GM12878 (cell line): ENCODE measurements at regions not wholly inside any gene's neighbourhood (a gene's known extent, or its start where the extent isn't known, plus 50 kb on each side); places are given as distances from the start of the nearest gene placed in this dataset.

Experiments
- ATAC-seq: fragments of 200-7000 bp; cut with Tn5 transposase; 3 replicates; pipeline ENCODE4 v1.9.1; 2020; ENCODE audit warnings: mild to moderate bottlenecking, moderate library complexity
- BruUV-seq: library from RNA; stranded (reverse); fragments of 400-500 nt; replicated peaks from 2 replicates; lab custom pipeline; 2021; lab: Mats Ljungman, UMichigan
- CTCF ChIA-PET: fragments of 300-600 bp; sonication (Branson Sonifier 250); formaldehyde crosslinking; extraction: SDS; loops from one replicate; lab custom pipeline; 2021; ENCODE audit warnings: inconsistent platforms; lab: Yijun Ruan, JAX
- POLR2A ChIA-PET: fragments of 350-600 bp; formaldehyde crosslinking; extraction: SDS; loops from one replicate; lab custom pipeline; 2021; ENCODE audit warnings: inconsistent platforms; lab: Charles Lee
- RAD21 ChIA-PET: fragments of 300-600 bp; sonication (Branson Sonifier 250); formaldehyde crosslinking; loops from one replicate; lab custom pipeline; 2023; ENCODE audit warnings: antibody characterized with exemption; ENCODE audit not compliant: unreplicated experiment; lab: Charles Lee
- SMC1A ChIA-PET: fragments of 300-600 bp; sonication (Branson Sonifier 250); formaldehyde crosslinking; loops from one replicate; lab custom pipeline; 2023; ENCODE audit not compliant: unreplicated experiment, uncharacterized antibody; lab: Charles Lee
- DNase-seq: peaks from one replicate; pipeline ENCODE4 v3.0.0-alpha.2; 2011; ENCODE audit warnings: low read depth, low spot score
- FAIRE-seq: peaks from 3 replicates; lab custom pipeline; 2011; peaks lifted over from hg19 to GRCh38; lab: Jason Lieb, UNC
- H2AFZ ChIP-seq: 2 replicates; pipeline ENCODE4 v1.6.0; 2011; ENCODE audit warnings: low read depth, low read length, control low read depth; ENCODE audit not compliant: control insufficient read depth
- H3K27ac ChIP-seq: 2 replicates; pipeline ENCODE4 v1.5.1; 2011; ENCODE audit warnings: control low read depth; ENCODE audit not compliant: control insufficient read depth, insufficient read depth
- H3K27me3 ChIP-seq, 2 experiments: replicated peaks in 1 of 2; 2 replicates each; pipeline versions ENCODE4 v1.6.0 to v1.6.1; 2011; ENCODE audit warnings: low read length in 1 of 2; ENCODE audit not compliant: control insufficient read depth in 2 of 2, insufficient read depth in 2 of 2
- H3K36me3 ChIP-seq, 2 experiments: 2 replicates each; pipeline ENCODE4 v1.5.1; 2011; ENCODE audit warnings: low read length in 1 of 2; ENCODE audit not compliant: control insufficient read depth in 2 of 2, insufficient read depth in 2 of 2
- H3K4me1 ChIP-seq: 2 replicates; pipeline ENCODE4 v1.6.1; 2011; ENCODE audit warnings: mild to moderate bottlenecking, low read length, moderate library complexity, mixed read lengths; ENCODE audit not compliant: control insufficient read depth, insufficient read depth
- H3K4me2 ChIP-seq: 2 replicates; pipeline ENCODE4 v1.6.0; 2011; ENCODE audit warnings: control low read depth; ENCODE audit not compliant: control insufficient read depth, insufficient read depth
- H3K4me3 ChIP-seq: fragments of 200-600 bp; sonication (generic); 2 replicates; pipeline ENCODE4 v1.5.1; 2016
- H3K79me2 ChIP-seq: 2 replicates; pipeline ENCODE4 v1.6.0; 2011; ENCODE audit warnings: low read length; ENCODE audit not compliant: control insufficient read depth, insufficient read depth
- H3K9ac ChIP-seq: 2 replicates; pipeline ENCODE4 v1.8.0; 2011; ENCODE audit warnings: low read length, control low read depth, mixed read lengths; ENCODE audit not compliant: control insufficient read depth, insufficient read depth
- H3K9me3 ChIP-seq: replicated peaks from 3 replicates; pipeline ENCODE4 v1.5.1; 2011; ENCODE audit warnings: mild to moderate bottlenecking, low read length; ENCODE audit not compliant: control insufficient read depth, insufficient read depth
- H4K20me1 ChIP-seq: 2 replicates; pipeline ENCODE4 v1.6.0; 2011; ENCODE audit not compliant: control insufficient read depth, insufficient read depth
- FOXK2 ChIP-seq: fragments of 450-650 bp; IDR thresholded peaks from 2 replicates; pipeline ENCODE4 v1.6.1; 2017; ENCODE audit warnings: mild to moderate bottlenecking, moderate library complexity
- GABPA ChIP-seq: IDR thresholded peaks from 2 replicates; pipeline ENCODE4 v1.6.1; 2014; ENCODE audit warnings: antibody characterized with exemption, low read depth, mild to moderate bottlenecking, inconsistent platforms
- GATAD2B ChIP-seq: fragments of 450-650 bp; conservative IDR thresholded peaks from 2 replicates; pipeline ENCODE4 v1.6.1; 2017; ENCODE audit warnings: low read depth, mild to moderate bottlenecking, moderate library complexity
- IRF4 ChIP-seq: IDR thresholded peaks from 2 replicates; pipeline ENCODE4 v1.6.1; 2011; ENCODE audit warnings: low read depth, low read length
- MTA3 ChIP-seq: IDR thresholded peaks from 2 replicates; pipeline ENCODE4 v1.6.1; 2012; ENCODE audit warnings: low read length, inconsistent platforms, borderline replicate concordance
- POU2F2 ChIP-seq: IDR thresholded peaks from 3 replicates; pipeline ENCODE4 v1.6.1; 2011; ENCODE audit warnings: low read depth, mild to moderate bottlenecking, low read length, borderline replicate concordance
- RB1 ChIP-seq: fragments of 450-650 bp; formaldehyde crosslinking; IDR thresholded peaks from 2 replicates; pipeline ENCODE4 v1.6.1; 2017; ENCODE audit warnings: mild to moderate bottlenecking, borderline replicate concordance
- SPI1 ChIP-seq: IDR thresholded peaks from 2 replicates; pipeline ENCODE4 v1.6.1; 2011; ENCODE audit warnings: low read depth, mild to moderate bottlenecking, low read length, moderate library complexity, borderline replicate concordance; ENCODE audit not compliant: insufficient read depth
- YBX1 ChIP-seq: fragments of 450-650 bp; IDR thresholded peaks from 2 replicates; pipeline ENCODE4 v1.6.1; 2016; ENCODE audit warnings: antibody characterized with exemption
- WGBS: methylation state at CpG from one replicate; pipeline ENCODE4 v1.1.6; 2016; ENCODE audit warnings: low lambda C conversion rate; ENCODE audit not compliant: insufficient replicate concordance, insufficient coverage; ENCODE audit errors: missing lambda C conversion rate; 5-methylcytosine and 5-hydroxymethylcytosine counted together
- in situ Hi-C: fragments of 300-500 bp; cut with MboI; formaldehyde crosslinking; loops from 9 replicates; pipeline ENCODE4 v1.14.3; 2018; ENCODE audit warnings: mixed read lengths
- intact Hi-C: fragments of 100-400 bp; cut with micrococcal nuclease; formaldehyde crosslinking; loops from one replicate; pipeline ENCODE4 v1.14.2; 2022; ENCODE audit not compliant: unreplicated experiment
- TF ChIP-seq, protein P1 (sequence below): fragments of 450-650 bp; IDR thresholded peaks from 2 replicates; pipeline ENCODE4 v1.6.1; 2017; ENCODE audit warnings: low read depth, mild to moderate bottlenecking, moderate library complexity
- TF ChIP-seq, protein P2 (sequence below): IDR thresholded peaks from 2 replicates; pipeline ENCODE4 v1.6.1; 2012; ENCODE audit warnings: low read depth, low read length, improper control_type of control experiment
- TF ChIP-seq, protein P3 (sequence below): IDR thresholded peaks from 2 replicates; pipeline ENCODE4 v1.6.1; 2012; ENCODE audit warnings: low read depth, low read length, improper control_type of control experiment
- TF ChIP-seq, protein P4 (sequence below): fragments of 450-650 bp; IDR thresholded peaks from 2 replicates; pipeline ENCODE4 v1.6.1; 2016; ENCODE audit warnings: mild to moderate bottlenecking

DNA sequence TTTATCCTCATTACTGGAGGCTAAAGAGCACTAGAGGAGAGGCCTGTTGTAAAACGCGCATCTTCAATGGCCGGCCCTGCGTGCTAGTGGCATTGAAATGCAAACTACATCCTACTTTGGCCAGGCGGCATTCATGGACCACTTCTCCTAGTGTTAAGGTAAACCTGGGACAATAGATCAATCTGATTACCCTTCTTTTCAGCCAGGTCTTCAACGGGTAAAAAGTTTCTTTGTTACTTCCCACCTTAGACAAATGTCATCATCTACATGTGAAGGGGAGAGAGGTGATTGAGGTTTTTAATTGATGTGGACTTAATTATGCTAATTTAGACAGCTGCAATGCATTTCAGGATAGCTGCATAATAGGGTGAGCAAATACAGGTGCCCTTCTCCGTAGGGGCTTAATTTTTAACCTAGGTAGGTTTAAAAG, 628.0 kb downstream of the ZEB2 start (continued):
- TF ChIP-seq, protein P1, sequence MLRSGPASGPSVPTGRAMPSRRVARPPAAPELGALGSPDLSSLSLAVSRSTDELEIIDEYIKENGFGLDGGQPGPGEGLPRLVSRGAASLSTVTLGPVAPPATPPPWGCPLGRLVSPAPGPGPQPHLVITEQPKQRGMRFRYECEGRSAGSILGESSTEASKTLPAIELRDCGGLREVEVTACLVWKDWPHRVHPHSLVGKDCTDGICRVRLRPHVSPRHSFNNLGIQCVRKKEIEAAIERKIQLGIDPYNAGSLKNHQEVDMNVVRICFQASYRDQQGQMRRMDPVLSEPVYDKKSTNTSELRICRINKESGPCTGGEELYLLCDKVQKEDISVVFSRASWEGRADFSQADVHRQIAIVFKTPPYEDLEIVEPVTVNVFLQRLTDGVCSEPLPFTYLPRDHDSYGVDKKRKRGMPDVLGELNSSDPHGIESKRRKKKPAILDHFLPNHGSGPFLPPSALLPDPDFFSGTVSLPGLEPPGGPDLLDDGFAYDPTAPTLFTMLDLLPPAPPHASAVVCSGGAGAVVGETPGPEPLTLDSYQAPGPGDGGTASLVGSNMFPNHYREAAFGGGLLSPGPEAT, result no peak
- TF ChIP-seq YBX1 (no peak), IRF4 (no peak)

DNA sequence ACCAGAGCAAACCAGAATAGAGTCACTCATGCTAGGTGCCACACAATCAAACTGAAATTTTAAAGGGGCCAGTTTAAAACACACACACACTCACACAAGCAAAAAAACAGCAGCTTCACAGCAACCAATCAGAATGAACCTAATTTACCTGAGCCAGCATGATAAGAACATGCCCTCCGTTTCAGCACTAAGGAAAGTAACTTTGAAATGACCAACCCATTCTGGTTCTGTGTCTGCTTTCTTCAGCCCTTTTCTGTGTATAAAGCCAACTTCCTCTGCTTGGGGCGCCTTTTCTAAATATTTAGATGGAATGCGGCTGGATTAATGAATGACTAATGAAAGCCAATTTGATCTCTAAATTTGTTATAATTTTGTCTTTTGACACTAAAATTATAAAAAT, 629.1 kb downstream of the ZEB2 start:
- no peak for FAIRE-seq
- no TSS peak for BruUV-seq
- in situ Hi-C loops, result no loop called here

More for the DNA sequence above, 629.1 kb downstream of the ZEB2 start:
- Histone ChIP-seq H3K9ac (no peak overlapping the region), H3K9me3 (no peaks in the 10 kb centered on the region), H3K79me2 (no peaks in the 10 kb centered on the region), H3K36me3 (no peaks in the 10 kb centered on the region), H3K4me2 (no peak overlapping the region), H3K27me3 (no peaks in the 10 kb centered on the region), H3K4me1 (no peaks in the 10 kb centered on the region), H4K20me1 (no peaks in the 10 kb centered on the region), H2AFZ (no peak overlapping the region), H3K27ac (no peak overlapping the region), H3K4me3 (no peak overlapping the region)
- POLR2A ChIA-PET, result no interaction called here
- ATAC-seq, result no peak
- intact Hi-C loops, result no loop called here
- CTCF ChIA-PET, result no interaction called here
- no peak for DNase-seq
- SMC1A ChIA-PET, result no interaction called here
- TF ChIP-seq FOXK2, result no peak
- TF ChIP-seq, protein P2, sequence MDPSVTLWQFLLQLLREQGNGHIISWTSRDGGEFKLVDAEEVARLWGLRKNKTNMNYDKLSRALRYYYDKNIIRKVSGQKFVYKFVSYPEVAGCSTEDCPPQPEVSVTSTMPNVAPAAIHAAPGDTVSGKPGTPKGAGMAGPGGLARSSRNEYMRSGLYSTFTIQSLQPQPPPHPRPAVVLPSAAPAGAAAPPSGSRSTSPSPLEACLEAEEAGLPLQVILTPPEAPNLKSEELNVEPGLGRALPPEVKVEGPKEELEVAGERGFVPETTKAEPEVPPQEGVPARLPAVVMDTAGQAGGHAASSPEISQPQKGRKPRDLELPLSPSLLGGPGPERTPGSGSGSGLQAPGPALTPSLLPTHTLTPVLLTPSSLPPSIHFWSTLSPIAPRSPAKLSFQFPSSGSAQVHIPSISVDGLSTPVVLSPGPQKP, result no peak
- no peak for TF ChIP-seq GABPA
- no peak for TF ChIP-seq MTA3
- TF ChIP-seq, protein P3, sequence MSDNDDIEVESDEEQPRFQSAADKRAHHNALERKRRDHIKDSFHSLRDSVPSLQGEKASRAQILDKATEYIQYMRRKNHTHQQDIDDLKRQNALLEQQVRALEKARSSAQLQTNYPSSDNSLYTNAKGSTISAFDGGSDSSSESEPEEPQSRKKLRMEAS, result no peak
- no peak for TF ChIP-seq RB1
- no peak for TF ChIP-seq SPI1
- TF ChIP-seq POU2F2, result no peak
- TF ChIP-seq, protein P4, sequence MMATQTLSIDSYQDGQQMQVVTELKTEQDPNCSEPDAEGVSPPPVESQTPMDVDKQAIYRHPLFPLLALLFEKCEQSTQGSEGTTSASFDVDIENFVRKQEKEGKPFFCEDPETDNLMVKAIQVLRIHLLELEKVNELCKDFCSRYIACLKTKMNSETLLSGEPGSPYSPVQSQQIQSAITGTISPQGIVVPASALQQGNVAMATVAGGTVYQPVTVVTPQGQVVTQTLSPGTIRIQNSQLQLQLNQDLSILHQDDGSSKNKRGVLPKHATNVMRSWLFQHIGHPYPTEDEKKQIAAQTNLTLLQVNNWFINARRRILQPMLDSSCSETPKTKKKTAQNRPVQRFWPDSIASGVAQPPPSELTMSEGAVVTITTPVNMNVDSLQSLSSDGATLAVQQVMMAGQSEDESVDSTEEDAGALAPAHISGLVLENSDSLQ, result no peak
- TF ChIP-seq GATAD2B, result no peak
- RAD21 ChIA-PET, result no interaction called here
- WGBS, result 65% methylated on average over 3 of the region's 3 CpGs
